HK-2 (cell line): ENCODE measurements at regions not wholly inside any gene's neighbourhood (a gene's known extent, or its start where the extent isn't known, plus 50 kb on each side); places are given as distances from the start of the nearest gene placed in this dataset.
"Not testable (repeated sequence)": the region's sequence is repeated elsewhere in the genome, so short reads cannot be mapped to it uniquely, and the experiment has no call there.

Experiments
- DNase-seq: peaks from one replicate; pipeline ENCODE4 v3.0.0-alpha.2; 2018; ENCODE audit not compliant: unreplicated experiment

GRCh38 chr17:20633268-20634059 is 53.9 kb downstream of the CDRT15L2 start:
- DNase-seq = not testable (repeated sequence)

DNA sequence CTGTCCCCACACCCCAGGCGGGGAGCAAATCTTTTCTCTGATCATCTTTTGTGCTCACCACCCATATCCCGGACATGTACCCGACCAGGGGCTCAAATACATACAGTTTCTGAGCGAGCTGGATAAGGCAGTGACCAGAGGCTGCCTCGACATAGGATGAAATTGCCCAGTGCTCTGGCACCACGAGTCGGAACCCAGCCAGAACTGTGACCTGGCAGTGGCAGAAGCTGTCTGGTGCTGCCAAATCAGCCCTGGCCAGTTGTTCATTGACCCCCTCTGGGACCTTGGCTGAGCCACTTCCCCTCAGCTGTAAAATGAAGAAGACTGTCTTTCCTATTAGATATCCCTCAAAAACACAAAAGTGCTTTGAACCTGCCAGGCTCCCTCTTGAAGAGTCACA is 60.6 kb downstream of the CDRT15L2 start:
- not testable (repeated sequence) for DNase-seq

DNA sequence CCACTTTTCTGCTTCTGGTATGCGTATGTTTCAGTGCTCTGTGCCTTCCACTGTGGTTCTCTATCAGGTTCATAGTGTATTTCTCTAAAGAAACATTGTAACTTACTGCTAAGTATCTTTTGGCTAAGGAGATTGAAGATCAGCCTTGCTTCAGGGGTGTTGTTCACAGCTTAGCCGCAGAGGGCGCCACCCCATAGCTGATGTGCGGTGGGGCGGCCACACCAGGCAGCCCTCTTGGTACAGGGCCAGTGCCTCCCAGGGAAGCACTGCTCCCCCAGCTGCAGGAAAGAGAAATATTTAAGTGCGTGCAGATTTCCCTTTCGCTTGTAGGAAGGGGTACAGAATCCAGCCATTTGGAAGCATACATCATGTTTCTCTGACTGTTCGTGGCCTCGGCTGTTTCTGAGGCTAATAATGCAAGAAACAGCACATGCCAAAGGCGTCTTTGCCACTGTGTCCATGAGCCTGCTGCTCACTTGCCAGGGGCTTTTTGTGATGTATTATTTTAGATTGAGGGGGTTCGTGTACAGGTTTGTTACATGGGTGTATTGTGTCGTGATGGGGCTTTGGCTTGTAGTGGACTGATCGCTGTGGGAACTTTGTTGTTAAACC is 67.2 kb downstream of the CDRT15L2 start:
- not testable (repeated sequence) for DNase-seq

GRCh38 chr17:20649097-20649767 is 69.7 kb downstream of the CDRT15L2 start:
- not testable (repeated sequence) for DNase-seq

- not testable (repeated sequence) for DNase-seq
These were observed 71.5 kb downstream of the CDRT15L2 start for GRCh38 chr17:20651022-20651421.

DNA sequence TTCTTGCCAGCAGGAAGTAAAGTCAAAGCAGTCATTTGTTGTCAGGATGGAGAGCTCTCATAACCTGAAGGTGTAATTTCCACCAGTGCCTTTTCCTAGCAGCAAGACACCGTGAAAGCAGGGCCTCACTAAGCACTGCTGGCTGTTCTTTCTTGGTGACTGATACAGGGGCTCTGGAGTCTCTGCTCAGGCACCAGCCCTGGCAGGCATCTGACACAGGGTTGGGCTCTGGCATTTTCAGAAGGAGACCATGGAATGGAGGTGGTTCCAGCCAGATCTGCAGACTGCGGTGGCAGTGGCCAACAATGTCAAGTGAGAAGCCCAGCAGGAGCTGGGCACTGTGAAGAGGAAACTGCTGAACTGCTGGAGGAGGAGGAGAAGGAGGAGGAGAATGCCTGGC is 72.2 kb downstream of the CDRT15L2 start:
- DNase-seq = not testable (repeated sequence)

GRCh38 chr17:20653391-20653790 is 73.9 kb downstream of the CDRT15L2 start:
- DNase-seq = not testable (repeated sequence)

DNA sequence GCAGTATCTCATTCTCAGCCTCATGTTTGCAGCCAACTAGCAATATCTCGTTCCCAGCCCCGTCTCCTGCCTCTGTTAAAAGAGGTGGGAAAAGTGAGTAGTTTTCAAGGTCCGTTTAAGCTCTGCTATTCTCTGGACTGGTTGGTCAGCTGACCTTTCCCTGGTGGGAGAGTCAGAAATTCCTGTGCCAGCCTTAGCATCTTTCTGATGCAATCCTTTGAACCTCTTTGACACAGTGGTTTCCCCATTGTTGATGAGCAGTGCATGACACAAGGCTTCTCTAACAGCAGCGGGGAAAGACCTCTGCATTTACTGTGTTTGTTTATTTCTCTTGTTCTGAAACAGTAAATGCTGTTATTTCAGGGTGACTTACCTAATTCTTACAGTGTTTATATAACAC is 74.6 kb downstream of the CDRT15L2 start:
- not testable (repeated sequence) for DNase-seq

- not testable (repeated sequence) for DNase-seq
These were observed 75.1 kb downstream of the CDRT15L2 start for GRCh38 chr17:20654575-20654974.

DNA sequence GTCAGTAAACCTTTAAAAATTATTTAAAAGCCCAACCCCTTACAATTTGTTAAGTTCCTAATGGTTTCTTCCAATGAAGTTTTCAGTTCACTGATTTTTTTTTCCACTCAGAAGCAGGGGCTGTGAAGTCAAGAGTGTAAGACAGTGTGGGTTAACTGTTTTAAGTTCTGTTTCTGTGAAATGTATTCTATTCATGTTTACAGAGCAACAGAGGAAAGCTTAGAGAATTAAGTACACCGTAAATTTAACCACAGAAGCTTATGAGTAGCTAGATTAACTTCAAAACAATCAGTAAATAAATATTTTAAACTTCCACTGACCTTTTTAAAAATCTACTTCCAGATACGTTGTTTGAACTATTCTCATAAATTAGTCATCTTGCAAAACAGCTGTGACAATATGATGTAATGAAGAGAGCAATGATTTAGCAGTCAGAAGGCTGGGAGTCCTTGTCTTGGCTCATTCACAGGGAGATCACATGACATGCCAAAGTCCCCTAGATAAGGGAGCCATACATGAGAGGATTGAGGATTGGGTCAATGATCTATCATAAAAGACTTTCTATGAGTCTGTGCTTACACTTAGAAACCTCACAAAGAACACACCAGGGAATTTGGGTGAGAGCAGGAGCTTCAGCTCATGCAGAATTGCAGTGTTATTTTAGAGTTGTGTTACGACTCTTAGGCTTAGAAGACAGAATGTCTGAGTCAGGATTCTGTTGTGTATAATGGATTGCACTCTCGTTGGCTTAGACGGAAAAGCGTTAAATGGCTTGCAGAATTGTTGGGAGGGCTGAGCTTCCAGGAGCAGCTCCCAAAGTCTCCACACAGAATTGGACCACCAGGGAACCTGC is 85.8 kb downstream of the CDRT15L2 start:
- DNase-seq = not testable (repeated sequence)

DNA sequence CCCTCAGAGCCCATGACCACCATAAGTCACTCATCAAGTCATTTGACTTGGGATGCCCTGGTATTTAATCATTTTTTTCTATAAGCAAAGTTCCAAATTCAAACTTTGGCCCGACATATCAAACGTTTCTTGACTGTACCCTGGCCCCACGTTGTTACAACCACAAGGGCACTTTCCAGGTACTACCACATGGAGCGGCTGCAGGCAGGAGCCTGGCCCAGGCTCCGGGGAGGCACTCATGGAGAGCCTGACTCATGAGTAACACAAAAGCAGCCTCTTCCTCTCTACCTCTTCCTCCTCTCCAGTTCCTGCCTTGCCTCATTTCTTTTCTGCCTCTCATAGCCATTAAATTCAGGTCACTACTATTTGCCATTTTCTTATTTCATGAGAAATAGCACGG is 87.2 kb downstream of the CDRT15L2 start:
- not testable (repeated sequence) for DNase-seq

DNA sequence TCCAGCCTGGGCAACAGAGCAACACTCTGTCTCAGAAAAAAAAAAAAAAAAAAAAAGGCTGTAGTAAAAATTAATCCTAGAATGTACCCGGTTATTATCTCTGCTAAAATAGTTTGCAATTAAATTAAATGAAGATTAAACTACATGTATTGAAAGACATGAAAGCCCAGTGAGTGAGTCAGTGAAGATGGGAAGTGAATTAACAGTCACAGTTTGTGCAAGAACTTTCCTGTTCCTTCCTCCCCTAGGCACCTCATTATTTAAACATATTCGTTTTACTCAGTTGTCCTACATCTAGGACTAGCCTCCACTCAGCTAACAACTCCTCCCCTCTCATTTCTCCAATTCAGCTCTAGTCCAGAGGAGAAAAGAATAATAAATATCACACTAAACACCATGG is 88.2 kb downstream of the CDRT15L2 start:
- not testable (repeated sequence) for DNase-seq

DNA sequence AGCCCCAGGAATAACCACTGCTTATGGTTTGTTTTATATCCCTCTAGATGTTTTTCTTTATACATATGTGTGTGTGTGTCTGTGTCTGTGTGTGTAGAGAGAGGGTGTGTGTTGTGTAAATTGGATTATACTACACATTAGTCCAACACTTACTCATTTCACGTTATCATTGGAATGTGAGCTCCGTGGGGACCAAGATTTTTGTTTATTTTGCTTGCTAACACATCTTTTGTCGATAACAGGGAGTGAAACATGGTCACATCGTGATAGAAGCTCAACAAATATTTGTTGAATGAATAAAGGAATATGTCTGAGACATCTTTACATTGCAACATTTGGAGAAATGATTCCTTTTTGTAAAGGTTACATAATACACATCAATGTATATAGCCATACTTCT is 88.8 kb downstream of the CDRT15L2 start:
- not testable (repeated sequence) for DNase-seq

DNA sequence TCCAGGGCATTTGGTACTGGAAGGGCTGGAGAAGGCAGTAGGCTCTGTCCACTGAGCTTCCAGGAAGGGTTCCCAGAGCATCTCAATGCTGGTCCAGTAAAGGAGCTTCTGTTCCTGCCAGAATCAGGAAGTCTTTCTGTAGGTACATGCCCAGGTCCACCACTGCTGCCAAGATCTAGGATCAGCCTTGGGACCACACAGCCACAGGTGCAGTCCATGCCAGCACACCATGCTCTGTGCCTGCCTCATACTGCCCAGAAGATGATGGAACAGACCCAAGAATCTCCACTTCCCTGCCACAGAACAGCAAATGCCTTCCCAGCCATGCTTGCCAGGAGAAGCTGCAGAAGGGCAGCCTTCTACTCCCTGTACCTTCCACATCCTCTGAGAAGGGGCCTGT is 89.3 kb downstream of the CDRT15L2 start:
- not testable (repeated sequence) for DNase-seq

GRCh38 chr17:20670506-20670905 is 91.0 kb downstream of the CDRT15L2 start:
- DNase-seq = not testable (repeated sequence)

DNA sequence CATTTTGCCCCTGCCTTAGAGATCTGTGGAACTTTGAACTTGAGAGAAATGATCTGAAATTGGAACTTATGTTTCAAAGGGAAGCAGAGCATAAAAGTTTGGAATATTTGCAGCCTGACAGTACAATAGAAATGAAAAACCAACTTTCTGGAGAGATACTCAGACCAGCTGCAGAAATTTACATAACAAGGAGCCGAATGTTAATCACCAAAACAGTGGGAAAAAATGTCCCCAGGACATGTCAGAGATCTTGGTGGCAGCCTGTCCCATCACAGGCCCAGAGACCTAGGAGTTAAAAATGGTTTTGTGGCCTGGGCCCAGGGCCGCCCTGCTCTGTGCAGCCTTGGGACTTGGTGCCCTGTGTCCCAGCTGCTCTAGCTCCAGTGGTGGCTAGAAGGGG is 94.8 kb downstream of the CDRT15L2 start:
- not testable (repeated sequence) for DNase-seq

DNA sequence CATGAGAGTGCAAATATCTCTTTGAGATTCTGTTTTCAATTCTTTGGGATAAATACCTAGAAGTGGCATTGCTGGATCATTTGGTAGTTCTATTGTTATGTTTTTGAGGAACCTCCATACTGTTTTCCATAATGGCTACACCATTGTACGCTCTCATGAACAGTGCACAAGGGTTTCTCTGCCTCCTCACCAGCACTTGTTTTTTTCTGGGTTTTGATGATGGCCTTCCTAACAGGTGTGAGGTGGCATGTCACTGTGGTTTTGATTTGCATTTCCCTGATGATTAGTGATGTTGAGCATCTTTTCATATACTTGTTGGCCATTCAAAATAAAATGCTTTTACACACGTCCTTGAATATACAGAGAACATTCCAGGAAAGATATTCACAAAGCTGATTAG is 96.2 kb downstream of the CDRT15L2 start:
- DNase-seq = not testable (repeated sequence)

GRCh38 chr17:20676656-20677055 is 97.1 kb downstream of the CDRT15L2 start:
- DNase-seq = not testable (repeated sequence)

DNA sequence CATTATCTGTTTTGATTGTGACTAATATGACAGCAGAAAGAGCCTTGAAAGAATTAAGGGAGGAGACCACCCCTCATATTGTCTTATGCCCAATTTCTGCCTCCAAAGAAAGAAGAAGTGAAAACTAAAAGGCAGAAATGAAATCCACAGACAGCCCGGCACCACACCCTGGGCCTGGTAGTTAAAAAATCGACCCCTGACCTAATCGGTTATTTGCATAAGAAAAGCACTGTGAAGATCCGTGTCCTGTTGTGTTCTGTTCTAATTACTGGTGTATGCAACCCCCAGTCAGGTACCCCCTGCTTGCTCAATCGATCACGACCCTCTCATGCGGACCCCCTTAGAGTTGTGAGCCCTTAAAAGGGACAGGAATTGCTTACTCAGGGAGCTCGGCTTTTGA is 97.9 kb downstream of the CDRT15L2 start:
- DNase-seq = not testable (repeated sequence)

GRCh38 chr17:20678424-20678823 is 98.9 kb downstream of the CDRT15L2 start:
- not testable (repeated sequence) for DNase-seq
